Adrenal gland (tissue), 9 donors: ENCODE measurements at regions not wholly inside any gene's neighbourhood (a gene's known extent, or its start where the extent isn't known, plus 50 kb on each side); places are given as distances from the start of the nearest gene placed in this dataset.

ENCODE experiments used
- DNase-seq, 7 donors: peaks; one replicate each; pipeline ENCODE4 v3.0.0-alpha.2; 2019 to 2020
- H3K27ac ChIP-seq, 5 donors: fragments of 200-600 bp; sonication (generic) in 4 of 5; 1 replicate in 3 of 5; 2 replicates in 2 of 5; pipeline versions ENCODE4 v1.5.1 to v1.8.0; 2016 to 2020; ENCODE audit warnings: mild to moderate bottlenecking in 1 of 5
- H3K27me3 ChIP-seq: fragments of 200-600 bp; 2 replicates; pipeline ENCODE4 v1.8.0; 2021
- H3K36me3 ChIP-seq, 2 donors: fragments of 200-600 bp; replicated peaks in 1 of 2; 1 replicate in 1 of 2; 2 replicates in 1 of 2; pipeline versions ENCODE4 v1.5.1 to v1.8.0; 2018 to 2022
- H3K4me1 ChIP-seq, 2 donors: fragments of 200-600 bp; replicated peaks in 1 of 2; 1 replicate in 1 of 2; 2 replicates in 1 of 2; pipeline versions ENCODE4 v1.5.1 to v1.8.0; 2018 to 2021
- H3K4me3 ChIP-seq, 4 donors: fragments of 200-600 bp; sonication (generic) in 3 of 4; one replicate each; pipeline ENCODE4 v1.5.1; 2016 to 2018
- H3K9me3 ChIP-seq, 3 donors: fragments of 200-600 bp; sonication (generic) in 1 of 3; replicated peaks in 1 of 3; 1 replicate in 2 of 3; 2 replicates in 1 of 3; pipeline versions ENCODE4 v1.5.1 to v1.8.0; 2016 to 2021
- POLR2A ChIP-seq, 2 donors: fragments of 450-650 bp; IDR thresholded peaks; one replicate each; pipeline ENCODE4 v1.6.1; 2017; ENCODE audit warnings: antibody characterized with exemption in 2 of 2, mild to moderate bottlenecking in 2 of 2, moderate library complexity in 1 of 2
- WGBS, 4 donors: extraction: QIAGEN DNeasy Blood & Tissue Kit in 2 of 4; methylation state at CpG; one replicate each; pipeline versions ENCODE4 v1.1.5 to v1.1.7; 2013 to 2017; 5-methylcytosine and 5-hydroxymethylcytosine counted together
- intact Hi-C, 2 donors: fragments of 100-400 bp; cut with DNase I; formaldehyde crosslinking; loops; one replicate each; pipeline versions ENCODE4 v1.14.1 to v1.15.0; 2022 to 2023
- TF ChIP-seq, protein P1 (sequence below), 6 experiments: fragments of 450-650 bp in 4 of 6; fragments of 200-600 bp in 2 of 6; sonication (generic) in 1 of 6; IDR thresholded peaks; 1 replicate in 5 of 6; 2 replicates in 1 of 6; pipeline versions ENCODE4 v1.5.1 to v1.8.0; 2016 to 2021; ENCODE audit warnings: antibody characterized with exemption in 6 of 6, mild to moderate bottlenecking in 2 of 6, moderate library complexity in 1 of 6
- donor health status: healthy with polysubstance abuse.
- donor health status: Bipolar disorder and iron deficiency.
- donor health status: DM: yes; HTN: yes; CAD: no.
- donor health status: DM: no; HTN: no; CAD: no.
- donor health status: DM: no; HTN: no; CAD: no.

DNA sequence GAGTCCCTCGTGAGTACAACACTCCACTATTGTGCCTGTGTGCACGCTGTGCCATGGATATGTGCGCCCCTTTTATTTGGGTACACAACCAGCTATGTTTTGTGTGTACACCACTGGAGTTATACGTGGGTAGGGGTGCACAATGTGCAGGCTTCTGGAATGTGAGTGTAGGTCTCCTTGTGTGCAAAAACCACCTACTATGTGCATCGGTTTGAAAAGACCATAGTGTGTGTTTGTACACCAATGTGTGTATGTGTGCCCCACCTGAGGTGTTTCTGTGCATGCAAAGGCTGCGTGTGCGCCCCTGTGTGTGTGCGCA, 86.4 kb upstream of the ALDH1L1 start:
- no peak for DNase-seq
- Histone ChIP-seq H3K27me3 (no peaks in the 10 kb centered on the region), H3K9me3 (no peaks in the 10 kb centered on the region), H3K27ac (peak overlapping the region; percentile 15 to 95 (median 61)), H3K4me1 (peaks cover 15 to 29% of the 10 kb centered on the region in 2 donors), H3K36me3 (no peaks in the 10 kb centered on the region), H3K4me3 (peak overlapping the region in 1 of 4 donors; percentile 45)
- TF ChIP-seq, protein P1, sequence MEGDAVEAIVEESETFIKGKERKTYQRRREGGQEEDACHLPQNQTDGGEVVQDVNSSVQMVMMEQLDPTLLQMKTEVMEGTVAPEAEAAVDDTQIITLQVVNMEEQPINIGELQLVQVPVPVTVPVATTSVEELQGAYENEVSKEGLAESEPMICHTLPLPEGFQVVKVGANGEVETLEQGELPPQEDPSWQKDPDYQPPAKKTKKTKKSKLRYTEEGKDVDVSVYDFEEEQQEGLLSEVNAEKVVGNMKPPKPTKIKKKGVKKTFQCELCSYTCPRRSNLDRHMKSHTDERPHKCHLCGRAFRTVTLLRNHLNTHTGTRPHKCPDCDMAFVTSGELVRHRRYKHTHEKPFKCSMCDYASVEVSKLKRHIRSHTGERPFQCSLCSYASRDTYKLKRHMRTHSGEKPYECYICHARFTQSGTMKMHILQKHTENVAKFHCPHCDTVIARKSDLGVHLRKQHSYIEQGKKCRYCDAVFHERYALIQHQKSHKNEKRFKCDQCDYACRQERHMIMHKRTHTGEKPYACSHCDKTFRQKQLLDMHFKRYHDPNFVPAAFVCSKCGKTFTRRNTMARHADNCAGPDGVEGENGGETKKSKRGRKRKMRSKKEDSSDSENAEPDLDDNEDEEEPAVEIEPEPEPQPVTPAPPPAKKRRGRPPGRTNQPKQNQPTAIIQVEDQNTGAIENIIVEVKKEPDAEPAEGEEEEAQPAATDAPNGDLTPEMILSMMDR (IDR thresholded peaks at IDR 0.05), result no peak
- no peak for TF ChIP-seq POLR2A (IDR thresholded peaks at IDR 0.05)
- 52 to 71% (median 60%) methylated on average over 4 to 8 of the region's 8 CpGs for WGBS, 4 donors
- intact Hi-C loops, result no loop called here

DNA sequence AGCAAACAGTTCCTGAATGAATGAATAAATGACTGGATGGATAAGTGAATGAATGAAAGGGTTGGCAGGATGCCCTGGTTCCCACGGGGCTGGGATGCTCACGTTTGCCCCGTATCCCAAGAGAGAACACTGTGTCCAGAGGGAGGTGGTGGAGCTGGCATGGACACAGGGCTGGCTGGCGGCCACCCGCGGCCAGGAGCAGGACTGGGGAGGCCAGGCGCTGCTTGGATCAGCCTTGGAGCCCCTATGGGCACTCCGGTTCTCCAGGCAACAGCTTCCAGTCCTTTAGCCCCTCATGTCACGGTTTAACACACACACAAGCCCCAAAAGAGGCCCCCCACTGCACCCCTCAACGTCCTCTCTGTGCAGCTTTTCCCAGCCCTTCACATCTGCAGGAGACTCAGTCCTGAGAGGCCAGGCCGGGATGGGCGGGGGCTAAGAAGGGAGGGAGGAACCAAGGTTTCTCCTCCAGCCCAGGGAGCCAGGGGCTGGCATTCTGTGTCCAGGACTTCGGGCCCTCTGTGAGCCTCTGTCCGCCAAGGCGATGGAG, 86.0 kb upstream of the ALDH1L1 start:
- Histone ChIP-seq H3K4me3 (no peak overlapping the region), H3K27me3 (no peaks in the 10 kb centered on the region), H3K4me1 (peaks cover 15 to 29% of the 10 kb centered on the region in 2 donors), H3K9me3 (no peaks in the 10 kb centered on the region), H3K36me3 (no peaks in the 10 kb centered on the region), H3K27ac (peak overlapping the region in 3 of 5 donors; percentile 61 to 95 (median 82))
- intact Hi-C loops, result no loop called here
- DNase-seq, result peak in 2 of 7 donors; percentile 19 to 38
- WGBS, 4 donors, result 57 to 64% (median 62%) methylated on average over 4 to 15 of the region's 15 CpGs
- TF ChIP-seq, protein P1 (IDR thresholded peaks at IDR 0.05), result no peak
- no peak for TF ChIP-seq POLR2A (IDR thresholded peaks at IDR 0.05)

DNA sequence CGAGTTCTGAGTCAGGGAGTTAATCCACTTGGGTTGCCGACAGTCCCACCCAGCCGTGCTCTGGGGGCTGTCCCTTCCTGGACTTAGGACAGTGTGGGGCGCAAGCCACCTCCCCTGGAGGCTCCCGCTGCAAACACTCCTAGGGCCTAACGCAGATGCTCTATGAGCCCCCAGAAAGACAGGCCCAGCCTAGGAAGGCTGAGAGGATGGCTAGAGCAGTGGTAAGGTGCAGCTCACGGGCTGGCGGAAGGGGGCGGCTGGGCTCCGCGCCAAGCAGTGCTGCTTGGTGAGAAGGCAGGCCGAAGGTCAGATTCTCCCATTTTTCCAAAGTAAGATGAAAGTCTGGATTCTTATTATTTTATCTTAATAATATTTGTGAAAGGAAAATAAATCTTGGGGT, 84.6 kb upstream of the ALDH1L1 start:
- no peaks in the 10 kb centered on the region for H3K9me3 ChIP-seq
- DNase-seq, result no peak
- no peak overlapping the region for H3K4me3 ChIP-seq
- peaks cover 6 to 16% of the 10 kb centered on the region in 2 donors for H3K4me1 ChIP-seq
- WGBS, 4 donors, result 77 to 83% (median 79%) methylated on average over 12 of the region's 12 CpGs
- peak overlapping the region in 1 of 5 donors; percentile 29 for H3K27ac ChIP-seq
- no peaks in the 10 kb centered on the region for H3K27me3 ChIP-seq
- no peak for TF ChIP-seq POLR2A (IDR thresholded peaks at IDR 0.05)
- TF ChIP-seq, protein P1 (IDR thresholded peaks at IDR 0.05), result no peak
- no peaks in the 10 kb centered on the region for H3K36me3 ChIP-seq
- intact Hi-C loops, result loop anchor here in 1 of 2 donors (5.0 kb wide), 1 partner anchor 127 kb away; the partner anchor contains the start of gene CFAP100

DNA sequence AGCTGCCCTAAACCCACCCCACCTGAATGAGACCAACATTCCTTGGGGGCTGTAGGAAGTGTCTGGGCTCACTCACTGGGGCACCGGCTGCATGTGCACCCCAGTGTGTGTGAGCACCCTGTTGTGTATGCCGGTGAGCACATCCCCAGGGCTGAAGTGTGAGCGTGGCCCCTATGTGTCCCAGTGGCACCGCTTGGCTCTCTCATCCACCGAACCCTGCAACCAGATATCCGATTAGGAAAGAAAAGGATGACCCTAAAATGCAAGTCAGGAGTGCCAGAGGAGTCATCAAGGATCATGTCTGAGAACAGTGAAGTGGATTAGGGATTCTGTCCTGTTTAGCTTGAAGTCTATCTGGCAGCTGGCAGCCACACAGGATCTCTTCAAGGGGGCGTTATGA, 84.0 kb upstream of the ALDH1L1 start:
- Histone ChIP-seq H3K27ac (no peak overlapping the region), H3K9me3 (no peaks in the 10 kb centered on the region), H3K4me3 (no peak overlapping the region), H3K36me3 (no peaks in the 10 kb centered on the region), H3K27me3 (no peaks in the 10 kb centered on the region), H3K4me1 (peaks cover 3 to 13% of the 10 kb centered on the region in 2 donors)
- no peak for DNase-seq
- no peak for TF ChIP-seq POLR2A (IDR thresholded peaks at IDR 0.05)
- TF ChIP-seq, protein P1 (IDR thresholded peaks at IDR 0.05), result no peak
- intact Hi-C loops, result loop anchor here in 1 of 2 donors (5.0 kb wide), 1 partner anchor 128 kb away; the partner anchor contains the start of gene CFAP100
- WGBS, 4 donors, result 69 to 84% (median 78%) methylated on average over 7 of the region's 7 CpGs
